HepG2 (cell line): ENCODE measurements at regions not wholly inside any gene's neighbourhood (a gene's known extent, or its start where the extent isn't known, plus 50 kb on each side); places are given as distances from the start of the nearest gene placed in this dataset.

ENCODE experiments used
- ATAC-seq: fragments of 200-7000 bp; cut with Tn5 transposase; 3 replicates; pipeline ENCODE4 v1.9.1; 2020; ENCODE audit warnings: mild to moderate bottlenecking, moderate library complexity
- BruUV-seq: library from RNA; stranded (reverse); fragments of 400-500 nt; replicated peaks from 2 replicates; lab custom pipeline; 2021; lab: Mats Ljungman, UMichigan
- CTCF ChIA-PET: fragments of 300-600 bp; formaldehyde crosslinking; extraction: SDS; loops from one replicate; lab custom pipeline; 2021; ENCODE audit warnings: low total read pairs, inconsistent platforms, low intra/inter-chr PET ratio; lab: Yijun Ruan, JAX
- POLR2A ChIA-PET: fragments of 350-600 bp; sonication (Branson Sonifier 250); formaldehyde crosslinking; loops from one replicate; lab custom pipeline; 2020; ENCODE audit warnings: antibody characterized with exemption, inconsistent platforms; lab: Yijun Ruan, JAX
- DNase-seq: peaks from one replicate; pipeline ENCODE4 v3.0.0-alpha.2; 2015; ENCODE audit warnings: low spot score
- FAIRE-seq: peaks from 3 replicates; lab custom pipeline; 2011; peaks lifted over from hg19 to GRCh38; lab: Jason Lieb, UNC
- H2AFZ ChIP-seq: one replicate; pipeline ENCODE4 v1.6.1; 2011; ENCODE audit warnings: low read length, inconsistent platforms
- H3K27ac ChIP-seq: fragments of 300-600 bp; 3 replicates; pipeline ENCODE4 v1.8.0; 2011; ENCODE audit warnings: mixed run types, mild to moderate bottlenecking, mixed read lengths, low read length, inconsistent platforms; ENCODE audit not compliant: insufficient read depth; ENCODE audit errors: extremely low read length
- H3K27me3 ChIP-seq, 2 experiments: fragments of 200-600 bp in 1 of 2; 2 replicates in 1 of 2; 3 replicates in 1 of 2; pipeline versions ENCODE4 v1.6.0 to v1.8.0; 2011; ENCODE audit warnings: low read length in 2 of 2, mild to moderate bottlenecking in 2 of 2, moderate library complexity in 2 of 2, inconsistent platforms in 1 of 2; ENCODE audit not compliant: insufficient read depth in 2 of 2, control insufficient read depth in 1 of 2
- H3K36me3 ChIP-seq, 2 experiments: fragments of 200-600 bp in 1 of 2; replicated peaks in 1 of 2; 2 replicates in 1 of 2; 3 replicates in 1 of 2; pipeline versions ENCODE4 v1.5.1 to v1.8.0; 2011; ENCODE audit warnings: low read length in 2 of 2, inconsistent platforms in 1 of 2; ENCODE audit not compliant: insufficient read depth in 2 of 2, control insufficient read depth in 1 of 2
- H3K4me1 ChIP-seq: 2 replicates; pipeline ENCODE4 v1.5.1; 2012; ENCODE audit warnings: low read length, inconsistent platforms; ENCODE audit not compliant: insufficient read depth
- H3K4me2 ChIP-seq: 2 replicates; pipeline ENCODE4 v1.6.0; 2011; ENCODE audit warnings: low read depth, low read length, inconsistent platforms
- H3K4me3 ChIP-seq, 3 experiments: fragments of 200-600 bp in 1 of 3; sonication (generic), shearing (Covaris generic) in 1 of 3; replicated peaks in 1 of 3; 2 replicates each; pipeline ENCODE4 v1.5.1; 2011 to 2016; ENCODE audit warnings: low read length in 3 of 3, inconsistent platforms in 2 of 3, low read depth in 2 of 3, mild to moderate bottlenecking in 2 of 3, control low read depth in 1 of 3, mixed read lengths in 1 of 3; ENCODE audit not compliant: insufficient read depth in 1 of 3
- H3K79me2 ChIP-seq: one replicate; pipeline ENCODE4 v1.6.1; 2011; ENCODE audit warnings: low read length, inconsistent platforms; ENCODE audit not compliant: insufficient read depth
- H3K9ac ChIP-seq: 2 replicates; pipeline ENCODE4 v1.6.0; 2011; ENCODE audit warnings: mild to moderate bottlenecking, low read depth, low read length, inconsistent platforms; ENCODE audit not compliant: insufficient read depth
- H3K9me3 ChIP-seq: 2 replicates; pipeline ENCODE4 v1.5.1; 2012; ENCODE audit warnings: mild to moderate bottlenecking, low read length
- H4K20me1 ChIP-seq: 2 replicates; pipeline ENCODE4 v1.6.0; 2011; ENCODE audit warnings: inconsistent platforms, mild to moderate bottlenecking, low read length, moderate library complexity; ENCODE audit not compliant: insufficient read depth
- ELF4 ChIP-seq: sonication (generic); formaldehyde crosslinking; IDR thresholded peaks from 2 replicates; pipeline ENCODE4 v1.5.0; 2020; ENCODE audit warnings: missing genetic modification reagents, mild to moderate bottlenecking, moderate library complexity, borderline replicate concordance
- ETV5 ChIP-seq: IDR thresholded peaks from 2 replicates; pipeline ENCODE4 v1.6.1; 2018; ENCODE audit warnings: missing biosample characterization, missing genetic modification reagents, inconsistent platforms, borderline replicate concordance
- FOXO1 ChIP-seq: sonication (generic); formaldehyde crosslinking; IDR thresholded peaks from 2 replicates; pipeline ENCODE4 v1.4.0; 2020; ENCODE audit warnings: missing genetic modification reagents
- FOXP1 ChIP-seq, 2 experiments: fragments of 450-650 bp in 1 of 2; IDR thresholded peaks; 2 replicates each; pipeline ENCODE4 v1.6.1; 2017 to 2018; ENCODE audit warnings: antibody characterized with exemption in 1 of 2
- HOXA9 ChIP-seq: sonication (generic); formaldehyde crosslinking; IDR thresholded peaks from 2 replicates; pipeline ENCODE4 v1.8.1; 2022; ENCODE audit warnings: missing genetic modification reagents, mild to moderate bottlenecking, moderate library complexity, borderline replicate concordance
- JARID2 ChIP-seq: sonication (generic); formaldehyde crosslinking; IDR thresholded peaks from 2 replicates; pipeline ENCODE4 v1.8.1; 2023; ENCODE audit warnings: missing genetic modification reagents, inconsistent platforms; ENCODE audit not compliant: insufficient replicate concordance
- MAFG ChIP-seq: sonication (generic); formaldehyde crosslinking; IDR thresholded peaks from 2 replicates; pipeline ENCODE4 v1.5.1; 2020; ENCODE audit warnings: mild to moderate bottlenecking, missing genetic modification reagents
- NFIC ChIP-seq: IDR thresholded peaks from 2 replicates; pipeline ENCODE4 v1.6.1; 2012; ENCODE audit warnings: mild to moderate bottlenecking, low read length, inconsistent platforms
- RARA ChIP-seq: IDR thresholded peaks from 2 replicates; pipeline ENCODE4 v1.6.1; 2016; ENCODE audit warnings: missing genetic modification reagents, missing compliant biosample characterization
- ZFP82 ChIP-seq: sonication (generic); formaldehyde crosslinking; IDR thresholded peaks from 2 replicates; pipeline ENCODE4 v1.5.1; 2020; ENCODE audit warnings: mild to moderate bottlenecking, missing genetic modification reagents, borderline replicate concordance
- ZNF556 ChIP-seq: sonication (generic); formaldehyde crosslinking; IDR thresholded peaks from 2 replicates; pipeline ENCODE4 v1.4.0; 2020; ENCODE audit warnings: mild to moderate bottlenecking, missing genetic modification reagents, borderline replicate concordance
- WGBS: methylation state at CpG from one replicate; pipeline ENCODE4 v1.1.6; 2017; ENCODE audit warnings: low lambda C conversion rate; 5-methylcytosine and 5-hydroxymethylcytosine counted together
- in situ Hi-C: cut with HindIII; loops from 2 replicates; pipeline ENCODE4 v1.10.0; 2017; ENCODE audit warnings: low pct_unique_long_range_greater_than_20kb; ENCODE audit not compliant: extremely low pct_ligation_motif_present
- intact Hi-C: fragments of 100-400 bp; cut with micrococcal nuclease; formaldehyde crosslinking; loops from one replicate; pipeline ENCODE4 v1.10.0; 2022; ENCODE audit not compliant: unreplicated experiment
- TF ChIP-seq, protein P1 (sequence below): sonication (generic); formaldehyde crosslinking; IDR thresholded peaks from 2 replicates; pipeline ENCODE4 v1.4.0; 2020; ENCODE audit warnings: mild to moderate bottlenecking, missing genetic modification reagents
- TF ChIP-seq, protein P2 (sequence below): sonication (generic); formaldehyde crosslinking; IDR thresholded peaks from 2 replicates; pipeline ENCODE4 v1.9.0; 2021; ENCODE audit warnings: missing genetic modification reagents, mild to moderate bottlenecking, borderline replicate concordance

- no peak for TF ChIP-seq HOXA9 (CRISPR knock-in tag)
- TF ChIP-seq NFIC: no peak
- no peak for TF ChIP-seq ELF4 (CRISPR knock-in tag)
- TF ChIP-seq FOXO1 (CRISPR knock-in tag): no peak
- TF ChIP-seq ZFP82 (CRISPR knock-in tag): peak; percentile 62; the same call in 1 of the 2 replicates
- TF ChIP-seq ZNF556 (CRISPR knock-in tag): 0 out of 2 replicates have a peak, but pooled peaks have one; percentile 63
- TF ChIP-seq, protein P1, sequence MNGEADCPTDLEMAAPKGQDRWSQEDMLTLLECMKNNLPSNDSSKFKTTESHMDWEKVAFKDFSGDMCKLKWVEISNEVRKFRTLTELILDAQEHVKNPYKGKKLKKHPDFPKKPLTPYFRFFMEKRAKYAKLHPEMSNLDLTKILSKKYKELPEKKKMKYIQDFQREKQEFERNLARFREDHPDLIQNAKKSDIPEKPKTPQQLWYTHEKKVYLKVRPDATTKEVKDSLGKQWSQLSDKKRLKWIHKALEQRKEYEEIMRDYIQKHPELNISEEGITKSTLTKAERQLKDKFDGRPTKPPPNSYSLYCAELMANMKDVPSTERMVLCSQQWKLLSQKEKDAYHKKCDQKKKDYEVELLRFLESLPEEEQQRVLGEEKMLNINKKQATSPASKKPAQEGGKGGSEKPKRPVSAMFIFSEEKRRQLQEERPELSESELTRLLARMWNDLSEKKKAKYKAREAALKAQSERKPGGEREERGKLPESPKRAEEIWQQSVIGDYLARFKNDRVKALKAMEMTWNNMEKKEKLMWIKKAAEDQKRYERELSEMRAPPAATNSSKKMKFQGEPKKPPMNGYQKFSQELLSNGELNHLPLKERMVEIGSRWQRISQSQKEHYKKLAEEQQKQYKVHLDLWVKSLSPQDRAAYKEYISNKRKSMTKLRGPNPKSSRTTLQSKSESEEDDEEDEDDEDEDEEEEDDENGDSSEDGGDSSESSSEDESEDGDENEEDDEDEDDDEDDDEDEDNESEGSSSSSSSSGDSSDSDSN (CRISPR knock-in tag): no peak
Observed at GRCh38 chr6:21367148-21367547, 226.4 kb upstream of the SOX4 start (continued).

GRCh38 chr6:21367649-21368154, 225.8 kb upstream of the SOX4 start:
- ATAC-seq (peak; percentile 82), FAIRE-seq (peak; percentile 83), DNase-seq (peak; percentile 32)
- H3K36me3 ChIP-seq: no peaks in the 10 kb centered on the region
- peaks cover 38% of the 10 kb centered on the region for H3K4me1 ChIP-seq
- no peaks in the 10 kb centered on the region for H3K9me3 ChIP-seq
- peak overlapping the region; percentile 40 for H3K4me2 ChIP-seq
- no peak overlapping the region for H3K9ac ChIP-seq
- H4K20me1 ChIP-seq: no peaks in the 10 kb centered on the region
- ChIA-PET CTCF (no interaction called here), POLR2A (no interaction called here)
- no TSS peak for BruUV-seq
- WGBS: 33% methylated on average over 3 of the region's 3 CpGs
- no peaks in the 10 kb centered on the region for H3K79me2 ChIP-seq
- no peak overlapping the region for H3K27ac ChIP-seq
- peak overlapping the region in 1 of 3 experiments; percentile 1; a peak in 1 of 6 replicates for H3K4me3 ChIP-seq
- no peaks in the 10 kb centered on the region for H3K27me3 ChIP-seq
- peak overlapping the region; percentile 13 for H2AFZ ChIP-seq
- in situ Hi-C loops: no loop called here
- intact Hi-C loops: no loop called here
- TF ChIP-seq FOXP1 (IDR thresholded peaks at IDR 0.05) (no peak), FOXP1 (CRISPR knock-in tag; IDR thresholded peaks at IDR 0.05) (0 out of 2 replicates have a peak, but pooled peaks have one; percentile 36), ETV5 (peak; percentile 13; the same call in 1 of the 2 replicates), MAFG (CRISPR knock-in tag) (no peak), JARID2 (peak; percentile 15), RARA (0 out of 2 replicates have a peak, but pooled peaks have one; percentile 28)
- TF ChIP-seq, protein P2, sequence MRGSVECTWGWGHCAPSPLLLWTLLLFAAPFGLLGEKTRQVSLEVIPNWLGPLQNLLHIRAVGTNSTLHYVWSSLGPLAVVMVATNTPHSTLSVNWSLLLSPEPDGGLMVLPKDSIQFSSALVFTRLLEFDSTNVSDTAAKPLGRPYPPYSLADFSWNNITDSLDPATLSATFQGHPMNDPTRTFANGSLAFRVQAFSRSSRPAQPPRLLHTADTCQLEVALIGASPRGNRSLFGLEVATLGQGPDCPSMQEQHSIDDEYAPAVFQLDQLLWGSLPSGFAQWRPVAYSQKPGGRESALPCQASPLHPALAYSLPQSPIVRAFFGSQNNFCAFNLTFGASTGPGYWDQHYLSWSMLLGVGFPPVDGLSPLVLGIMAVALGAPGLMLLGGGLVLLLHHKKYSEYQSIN (CRISPR knock-in tag): no peak
